ENCODE measurements at regions not wholly inside any gene's neighbourhood (a gene's known extent, or its start where the extent isn't known, plus 50 kb on each side); places are given as distances from the start of the nearest gene placed in this dataset.

DNA sequence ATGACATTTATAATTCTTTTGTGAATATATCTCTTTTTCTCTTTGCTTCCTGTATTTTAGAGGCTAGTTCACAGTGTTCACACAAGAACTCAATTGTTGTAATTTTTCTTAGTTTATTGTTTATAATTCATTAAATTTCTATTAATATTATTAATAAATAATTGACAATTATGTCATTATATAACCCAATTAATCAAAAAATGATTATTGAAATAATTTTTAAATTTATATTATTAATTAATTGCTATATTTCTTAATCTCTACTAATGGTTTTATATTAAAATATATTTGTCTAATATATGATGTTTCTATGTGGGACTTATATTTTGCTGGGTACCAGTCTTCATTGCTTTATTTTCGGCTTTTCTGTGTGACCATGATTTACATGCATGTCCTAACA lies 618.4 kb downstream of the CDH9 start:
- no peak for TF ChIP-seq POLR2A (IDR thresholded peaks at IDR 0.05)
- TF ChIP-seq, protein P1, sequence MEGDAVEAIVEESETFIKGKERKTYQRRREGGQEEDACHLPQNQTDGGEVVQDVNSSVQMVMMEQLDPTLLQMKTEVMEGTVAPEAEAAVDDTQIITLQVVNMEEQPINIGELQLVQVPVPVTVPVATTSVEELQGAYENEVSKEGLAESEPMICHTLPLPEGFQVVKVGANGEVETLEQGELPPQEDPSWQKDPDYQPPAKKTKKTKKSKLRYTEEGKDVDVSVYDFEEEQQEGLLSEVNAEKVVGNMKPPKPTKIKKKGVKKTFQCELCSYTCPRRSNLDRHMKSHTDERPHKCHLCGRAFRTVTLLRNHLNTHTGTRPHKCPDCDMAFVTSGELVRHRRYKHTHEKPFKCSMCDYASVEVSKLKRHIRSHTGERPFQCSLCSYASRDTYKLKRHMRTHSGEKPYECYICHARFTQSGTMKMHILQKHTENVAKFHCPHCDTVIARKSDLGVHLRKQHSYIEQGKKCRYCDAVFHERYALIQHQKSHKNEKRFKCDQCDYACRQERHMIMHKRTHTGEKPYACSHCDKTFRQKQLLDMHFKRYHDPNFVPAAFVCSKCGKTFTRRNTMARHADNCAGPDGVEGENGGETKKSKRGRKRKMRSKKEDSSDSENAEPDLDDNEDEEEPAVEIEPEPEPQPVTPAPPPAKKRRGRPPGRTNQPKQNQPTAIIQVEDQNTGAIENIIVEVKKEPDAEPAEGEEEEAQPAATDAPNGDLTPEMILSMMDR (IDR thresholded peaks at IDR 0.05 in 4 of 5, conservative IDR thresholded peaks at IDR 0.05 in 1 of 5) = no peak

Measured in gastrocnemius medialis (tissue), 4 donors.